Daoy (cell line): ENCODE measurements at regions not wholly inside any gene's neighbourhood (a gene's known extent, or its start where the extent isn't known, plus 50 kb on each side); places are given as distances from the start of the nearest gene placed in this dataset.
"Not testable (repeated sequence)": the region's sequence is repeated elsewhere in the genome, so short reads cannot be mapped to it uniquely, and the experiment has no call there.

Experiments used
- DNase-seq: peaks from one replicate; pipeline ENCODE4 v3.0.0-alpha.2; 2015; ENCODE audit warnings: low read depth

DNA sequence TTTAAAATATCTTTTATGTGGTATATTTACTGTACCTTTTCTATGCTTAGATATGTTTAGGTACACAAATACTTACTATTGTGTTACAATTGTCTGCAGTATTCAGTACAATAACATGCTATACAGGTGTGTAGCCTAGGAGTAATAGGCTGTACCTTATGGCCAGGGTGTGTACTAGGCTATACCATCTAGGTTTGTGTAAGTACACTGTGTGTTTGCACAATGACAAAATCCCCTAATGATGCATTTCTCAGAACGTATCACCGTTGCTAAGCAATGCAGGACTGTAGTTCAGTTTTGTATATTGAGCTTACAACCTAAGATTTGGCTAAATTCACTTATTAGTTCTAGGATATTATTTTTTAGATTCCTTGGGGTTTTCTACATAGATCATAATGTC, 332.3 kb upstream of the HS6ST1 start:
- no peak for DNase-seq

DNA sequence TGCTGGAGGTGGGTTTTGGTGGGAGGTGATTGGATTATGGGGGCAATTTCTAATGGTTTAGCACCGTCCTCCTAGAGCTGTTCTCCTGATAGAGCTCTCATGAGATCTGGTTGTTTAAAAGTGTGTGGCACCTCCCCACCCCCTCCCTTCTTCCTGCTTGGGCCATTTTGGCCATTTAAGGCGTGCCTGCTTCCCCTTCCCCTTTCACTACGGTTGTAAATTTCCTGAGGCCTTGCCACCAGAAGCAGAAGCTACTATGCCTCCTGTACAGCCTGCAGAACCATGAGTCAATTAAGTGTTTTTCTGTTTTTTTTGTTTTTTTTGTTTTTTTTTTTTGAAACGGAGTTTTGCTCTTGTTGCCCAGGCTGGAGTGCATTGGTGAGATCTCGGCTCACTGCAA, 335.7 kb upstream of the HS6ST1 start:
- no peak for DNase-seq

DNA sequence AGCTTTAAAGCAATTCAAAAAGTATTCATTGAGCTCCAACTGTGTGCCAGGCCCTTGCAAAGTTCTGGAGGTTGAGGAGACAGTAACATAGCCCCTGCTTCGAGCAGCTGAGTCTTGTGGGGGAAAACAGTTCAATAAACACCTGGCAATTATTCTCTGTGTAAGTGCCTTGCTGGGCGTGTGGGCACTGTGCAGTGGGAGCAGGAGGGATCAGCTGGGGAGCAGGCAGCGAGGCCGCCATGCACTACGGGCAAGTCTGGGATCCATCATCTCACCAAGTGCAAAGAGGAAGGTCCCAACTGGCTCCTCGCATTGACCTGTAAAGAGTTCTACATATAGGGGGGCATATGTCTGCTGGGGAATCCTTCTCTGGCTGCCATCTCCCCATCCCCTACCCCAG, 342.2 kb upstream of the HS6ST1 start:
- DNase-seq: no peak

DNA sequence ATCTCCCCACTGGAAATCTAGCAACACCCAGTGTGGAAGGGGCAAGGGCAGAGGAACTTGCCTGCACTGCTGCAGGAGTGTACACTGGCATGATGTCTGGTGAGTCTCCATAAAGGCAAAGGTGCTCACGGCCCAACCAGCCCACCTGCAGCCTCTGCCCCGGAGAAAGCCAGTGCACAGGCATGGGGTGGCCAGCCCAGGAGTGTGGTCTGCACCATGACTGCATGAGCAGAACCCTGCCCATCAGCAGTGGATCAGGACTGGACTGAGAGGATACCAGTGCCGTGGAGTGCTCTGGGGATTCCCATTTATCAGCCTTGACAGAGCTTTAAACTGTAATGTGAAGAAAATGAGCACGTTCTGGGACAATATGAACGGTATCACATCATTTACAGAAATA, 342.6 kb upstream of the HS6ST1 start:
- DNase-seq: no peak

DNA sequence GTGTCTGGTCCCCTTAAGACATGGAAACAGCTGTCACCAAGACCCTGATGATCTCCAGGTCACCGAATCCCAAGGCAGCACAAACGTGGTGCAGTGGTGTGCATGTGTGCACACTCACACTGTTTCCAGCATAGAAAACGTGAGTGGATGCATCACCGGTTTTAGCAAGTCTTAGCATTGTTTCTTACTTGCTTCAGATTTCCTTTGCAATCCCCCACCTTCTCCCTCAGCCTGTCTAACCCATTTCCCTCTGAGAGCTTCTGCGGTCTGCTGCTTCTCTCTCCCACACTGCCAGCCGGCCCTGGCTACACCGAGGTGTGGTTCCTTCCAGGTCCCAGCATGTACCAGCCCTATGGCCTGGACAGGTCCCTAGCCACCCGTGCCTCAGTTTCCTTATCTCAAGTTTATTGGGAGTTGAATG, 343.4 kb upstream of the HS6ST1 start:
- no peak for DNase-seq

DNA sequence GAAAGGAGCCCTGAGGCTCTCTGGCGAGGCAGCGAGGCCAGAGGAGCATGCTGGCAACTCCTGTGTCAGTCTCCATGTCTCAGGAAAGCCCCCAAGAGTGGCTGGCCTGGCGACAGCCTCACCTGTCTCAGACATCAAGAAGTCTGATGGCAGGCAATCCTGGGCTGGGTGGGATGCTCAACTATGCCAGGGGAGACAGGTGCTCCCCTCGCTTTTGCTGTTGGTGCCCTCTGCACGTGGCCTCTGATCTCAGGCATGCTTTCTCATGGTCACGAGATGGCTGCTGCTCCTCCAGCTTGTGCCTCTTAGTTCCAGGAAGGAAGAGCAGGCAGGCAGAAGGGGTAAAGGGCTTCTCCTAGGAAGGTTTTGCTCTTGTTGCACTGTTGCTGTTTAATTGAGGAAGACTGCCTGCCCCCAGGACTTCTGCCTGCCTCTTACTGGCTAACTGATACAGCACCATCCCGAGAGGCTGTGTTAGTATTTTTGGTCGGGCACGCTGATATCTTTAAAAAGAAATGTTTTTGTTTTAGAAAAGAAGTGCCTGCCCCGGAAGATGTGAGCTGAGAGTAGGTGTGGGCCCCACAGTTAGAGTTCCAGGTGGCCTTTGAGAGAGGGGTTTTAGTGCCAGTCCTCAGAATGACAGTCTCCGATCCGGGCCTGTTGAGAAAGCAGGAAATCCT, 344.8 kb upstream of the HS6ST1 start:
- no peak for DNase-seq

DNA sequence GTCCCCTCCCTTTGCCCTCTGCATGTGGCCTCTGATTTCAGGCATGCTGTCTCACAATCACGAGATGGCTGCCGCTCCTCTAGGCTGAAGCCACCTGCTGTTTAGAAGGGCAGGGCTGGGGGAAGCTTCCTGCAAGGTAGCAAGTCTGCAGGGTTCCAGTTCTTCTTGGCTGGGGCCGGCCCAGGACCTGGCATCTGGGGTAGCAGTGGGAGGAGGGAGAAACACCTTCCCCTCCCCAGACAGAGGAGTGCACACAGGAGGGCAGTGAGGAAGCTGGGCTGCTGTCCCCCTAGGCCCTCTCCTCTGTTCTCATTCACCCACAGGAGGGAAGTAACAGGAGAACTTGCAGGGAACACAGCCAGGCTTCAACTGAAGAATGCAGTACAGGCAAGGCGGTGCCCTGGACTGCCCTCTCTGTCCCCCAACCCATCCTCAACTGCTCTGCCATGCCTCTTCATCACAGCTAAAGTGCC, 345.9 kb upstream of the HS6ST1 start:
- no peak for DNase-seq

DNA sequence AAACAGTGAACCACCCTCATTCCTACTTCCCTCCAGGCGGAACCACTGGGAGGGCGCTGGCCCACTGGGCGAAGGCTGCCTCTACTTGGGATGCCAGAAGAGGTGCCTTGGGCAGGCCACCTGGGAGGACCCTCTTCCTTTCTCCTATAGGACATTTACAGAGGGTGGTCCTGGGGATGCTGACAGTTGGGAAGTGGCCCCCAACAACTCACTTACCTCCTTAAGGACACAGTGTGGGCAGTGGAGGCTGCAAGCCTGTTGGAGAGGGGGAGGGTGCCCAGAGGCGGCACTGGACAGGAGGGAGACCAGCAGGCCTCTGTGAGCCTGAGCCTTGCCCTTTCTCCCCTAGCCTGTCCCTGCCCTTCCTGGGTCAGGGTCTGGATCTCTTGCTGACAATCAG, 346.4 kb upstream of the HS6ST1 start:
- DNase-seq: no peak

DNA sequence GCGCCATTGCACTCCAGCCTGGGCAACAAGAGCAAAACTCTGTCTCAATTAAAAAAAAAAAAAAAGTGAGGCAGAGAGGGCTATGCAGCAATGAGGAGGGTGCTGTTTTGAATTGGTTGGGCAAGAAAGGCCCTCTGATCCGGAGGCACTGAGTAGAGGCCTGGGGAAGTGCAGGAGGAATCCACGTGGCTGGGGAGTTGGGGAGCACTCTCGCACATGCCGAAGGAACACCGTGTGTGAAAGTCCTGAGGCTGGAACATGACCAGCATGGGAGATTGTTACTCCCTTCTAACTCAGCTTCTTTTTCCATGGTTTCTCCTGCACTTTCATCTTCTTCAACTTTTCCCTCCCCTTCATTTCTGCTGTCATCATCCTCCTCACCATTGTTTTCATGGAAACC, 347.9 kb upstream of the HS6ST1 start:
- DNase-seq: no peak

DNA sequence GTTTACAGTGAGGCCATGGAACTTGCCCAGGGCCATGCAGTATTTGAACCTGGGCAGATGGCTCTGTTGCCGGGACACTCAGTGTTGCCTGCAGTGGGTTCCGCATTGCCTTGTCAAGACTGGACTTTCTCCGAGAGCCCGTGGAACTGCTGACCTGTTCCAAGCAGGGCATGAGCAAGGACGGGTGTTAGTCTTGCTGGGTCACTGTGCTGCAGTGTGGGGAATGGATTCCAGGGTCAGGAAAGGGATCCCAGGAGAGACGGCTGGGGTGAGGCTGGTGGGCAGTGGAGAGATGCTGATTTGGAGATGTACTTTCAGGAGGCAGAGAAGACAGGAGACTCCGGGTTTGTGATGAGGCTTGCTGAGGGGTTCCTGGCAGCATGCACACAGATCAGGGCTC, 348.7 kb upstream of the HS6ST1 start:
- DNase-seq: no peak

DNA sequence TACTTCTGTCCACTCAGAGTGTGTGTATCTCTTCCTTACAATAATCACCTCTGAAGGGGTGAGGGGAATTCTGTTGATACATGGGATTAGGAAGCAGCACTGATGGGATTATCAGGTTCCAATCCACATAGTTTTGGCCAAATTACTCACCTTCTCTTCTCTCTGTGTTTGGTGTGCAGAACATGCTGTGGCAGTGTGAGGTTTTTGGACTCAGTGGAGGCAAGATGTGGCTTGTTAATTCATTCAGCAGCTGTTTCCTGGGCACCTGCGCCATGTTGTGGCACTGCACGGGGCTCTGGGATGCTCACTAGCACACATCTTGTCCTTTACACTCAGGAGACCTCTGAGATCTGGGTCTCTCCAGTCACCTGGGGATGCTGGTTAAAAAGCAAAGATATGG, 350.3 kb upstream of the HS6ST1 start:
- DNase-seq: no peak

DNA sequence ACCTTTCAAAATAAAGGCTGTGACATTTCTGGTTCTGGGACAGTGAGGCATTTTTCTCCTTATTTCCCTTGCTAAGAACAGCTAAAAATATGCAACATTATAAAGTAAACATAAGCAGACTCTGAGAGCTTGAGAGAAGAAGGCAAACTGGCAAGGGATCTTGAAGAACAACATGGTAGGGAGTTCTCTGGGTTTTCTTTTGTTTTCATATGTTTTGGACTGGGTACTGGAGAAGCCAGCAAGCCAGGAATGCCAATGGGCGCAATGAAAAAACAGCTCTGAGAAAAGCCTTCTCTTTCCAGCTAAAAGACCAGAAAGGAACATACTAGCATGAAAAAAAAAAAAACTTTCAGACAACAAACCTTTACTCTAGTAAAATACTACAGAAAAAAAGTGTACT, 351.4 kb upstream of the HS6ST1 start:
- no peak for DNase-seq

DNA sequence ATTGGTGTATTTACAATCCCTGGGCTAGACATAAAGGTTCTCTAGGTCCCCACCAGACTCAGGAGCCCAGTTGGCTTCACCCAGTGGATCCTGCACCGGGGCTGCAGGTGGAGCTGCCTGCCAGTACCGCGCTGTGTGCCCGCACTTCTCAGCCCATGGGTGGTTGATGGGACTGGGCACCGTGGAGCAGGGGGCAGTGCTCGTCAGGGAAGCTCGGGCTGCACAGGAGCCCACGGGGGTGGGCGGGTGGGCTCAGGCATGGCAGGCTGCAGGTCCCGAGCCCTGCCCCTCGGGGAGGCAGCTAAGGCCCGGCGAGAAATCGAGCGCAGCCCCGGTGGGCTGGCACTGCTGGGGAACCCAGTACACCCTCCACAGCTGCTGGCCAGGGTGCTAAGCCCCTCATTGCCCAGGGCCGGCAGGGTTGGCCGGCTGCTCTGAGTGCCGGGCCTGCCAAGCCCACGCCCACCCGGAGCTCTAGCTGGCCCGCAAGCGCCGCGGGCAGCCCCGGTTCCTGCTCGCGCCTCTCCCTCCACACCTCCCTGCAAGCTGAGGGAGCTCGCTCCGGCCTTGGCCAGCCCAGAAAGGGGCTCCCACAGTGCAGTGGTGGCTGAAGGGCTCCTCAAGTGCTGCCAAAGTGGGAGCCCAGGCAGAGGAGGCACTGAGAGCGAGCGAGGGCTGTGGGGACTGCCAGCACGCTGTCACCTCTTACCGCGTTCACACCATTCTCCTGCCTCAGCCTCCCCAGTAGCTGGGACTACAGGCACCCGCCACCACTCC, 353.5 kb upstream of the HS6ST1 start:
- not testable (repeated sequence) for DNase-seq

DNA sequence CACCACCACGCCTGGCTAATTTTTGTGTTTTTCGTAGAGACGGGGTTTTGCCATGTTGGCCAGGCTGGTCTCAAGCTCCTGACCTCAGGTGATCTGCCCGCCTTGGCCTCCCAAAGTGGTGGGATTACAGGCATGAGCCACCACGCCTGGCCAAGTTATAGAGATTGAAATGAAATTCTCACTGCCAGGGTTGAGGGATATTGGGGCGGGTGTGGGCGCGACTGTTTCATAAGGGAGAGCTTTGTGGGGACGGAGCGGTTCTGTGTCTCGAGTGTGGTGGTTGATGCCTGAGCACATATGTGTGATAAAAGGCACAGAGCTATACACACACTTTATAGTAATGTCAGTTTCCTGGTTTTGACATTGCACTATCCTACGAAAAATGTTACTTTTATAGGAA, 361.0 kb upstream of the HS6ST1 start:
- not testable (repeated sequence) for DNase-seq

DNA sequence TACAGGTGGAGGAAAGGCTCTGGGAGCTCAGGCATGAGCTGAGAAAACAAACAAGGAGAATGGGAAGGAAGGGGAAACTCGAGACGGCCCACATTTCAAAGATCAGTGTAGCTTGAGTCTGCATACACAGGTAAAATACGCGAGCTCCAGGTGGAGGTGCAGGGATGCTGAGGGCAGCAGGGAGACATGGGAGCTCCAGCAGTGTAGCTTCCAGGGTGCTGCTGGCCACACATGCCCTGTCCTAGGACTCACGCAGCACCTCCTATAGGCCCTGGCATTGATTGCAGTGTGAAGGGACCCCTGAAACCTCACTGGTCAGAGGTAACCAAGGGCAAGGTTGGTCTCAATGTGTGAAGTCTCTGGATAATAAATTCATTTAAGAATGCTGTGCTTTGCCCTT, 362.8 kb upstream of the HS6ST1 start:
- DNase-seq: no peak

DNA sequence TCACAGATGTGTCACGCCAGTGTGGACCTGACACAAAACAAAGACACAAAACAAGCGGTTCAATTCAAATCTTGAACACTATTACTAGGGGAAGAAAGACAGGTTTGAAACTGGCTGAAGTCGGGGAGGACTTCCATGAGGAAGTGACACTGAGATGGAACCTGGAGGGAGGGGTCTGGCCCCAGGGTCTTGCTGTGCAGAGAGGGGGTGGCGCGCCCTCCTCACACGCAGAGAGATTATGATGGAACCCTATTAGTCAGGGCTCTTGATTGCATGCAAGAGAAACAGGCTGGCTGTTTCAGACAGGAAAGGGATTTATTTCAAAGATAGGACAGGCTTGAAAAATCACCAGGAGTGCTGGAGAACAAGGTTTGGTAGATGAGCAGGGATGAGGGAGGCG, 363.6 kb upstream of the HS6ST1 start:
- no peak for DNase-seq

DNA sequence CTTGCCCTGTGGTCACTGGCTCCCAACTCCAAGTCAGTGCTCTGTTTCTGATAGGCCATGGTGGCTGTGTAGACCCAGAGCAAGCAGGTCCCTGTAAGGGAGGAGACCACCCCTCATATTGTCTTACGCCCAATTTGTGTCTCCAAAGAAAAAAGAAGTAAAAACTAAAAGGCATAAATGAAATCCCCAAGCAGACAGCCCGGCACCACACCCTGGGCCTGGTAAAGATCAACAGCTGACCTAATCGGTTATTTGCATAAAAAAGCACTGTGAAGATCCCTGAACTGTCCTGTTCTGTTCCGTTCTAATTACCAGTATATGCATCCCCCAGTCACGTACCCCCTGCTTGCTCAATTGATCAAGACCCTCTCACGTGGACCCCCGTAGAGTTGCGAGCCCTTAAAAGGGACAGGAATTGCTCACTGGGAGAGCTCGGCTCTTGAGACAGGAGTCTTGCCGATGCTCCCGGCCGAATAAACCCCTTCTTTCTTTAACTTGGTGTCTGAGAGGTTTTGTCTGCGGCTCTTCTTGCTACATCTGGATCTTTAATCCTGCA, 364.1 kb upstream of the HS6ST1 start:
- DNase-seq: no peak

DNA sequence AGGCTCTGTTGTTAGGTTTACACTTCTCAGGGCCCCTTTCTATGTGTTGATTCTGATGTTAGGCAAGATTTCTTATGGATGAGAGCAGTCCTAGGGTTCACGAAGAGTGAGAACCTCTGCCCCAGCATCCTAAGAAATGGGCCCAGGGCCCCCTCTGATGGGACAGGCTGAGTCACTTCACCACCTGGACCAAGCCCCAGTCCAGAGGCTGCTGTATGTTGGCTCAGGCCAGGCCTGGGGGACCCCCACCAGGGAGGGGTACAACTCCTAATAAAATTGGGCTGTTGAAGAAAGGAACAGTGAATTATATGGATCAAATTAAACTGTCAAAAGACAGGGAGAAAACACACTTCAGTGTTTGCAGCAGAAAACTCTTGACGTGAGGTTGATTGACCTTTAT, 365.9 kb upstream of the HS6ST1 start:
- DNase-seq: no peak

DNA sequence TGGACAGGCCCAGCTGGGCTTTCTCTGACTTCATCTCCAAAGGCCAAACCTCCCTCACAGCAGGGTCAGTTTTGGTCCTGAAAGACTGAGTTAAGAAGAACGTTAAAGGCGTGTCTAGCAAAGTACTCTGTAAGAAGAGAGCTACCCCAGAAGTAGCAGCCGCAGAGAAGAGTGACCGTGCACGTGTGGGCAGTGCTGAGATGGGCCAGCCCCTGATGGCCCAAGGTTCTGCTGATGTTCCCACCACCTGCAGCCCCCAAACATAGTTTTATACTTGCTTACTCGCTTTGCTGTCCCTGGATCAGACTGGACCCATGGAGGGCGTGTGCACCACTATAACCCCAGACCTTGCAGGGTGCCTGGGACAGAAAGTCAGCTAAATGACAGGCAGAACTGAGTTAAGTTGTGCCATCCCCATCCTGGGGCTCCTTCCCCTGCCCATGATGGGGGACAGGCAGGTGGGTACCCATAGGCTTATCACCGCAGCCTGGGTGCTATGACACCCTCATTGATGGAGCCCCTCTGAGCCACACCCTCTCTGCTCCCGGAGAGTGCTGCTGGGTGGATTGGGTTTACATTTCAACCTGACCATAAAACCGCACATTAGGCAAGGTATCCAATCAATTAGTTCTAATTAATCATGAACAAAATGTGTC, 367.3 kb upstream of the HS6ST1 start:
- DNase-seq: no peak

DNA sequence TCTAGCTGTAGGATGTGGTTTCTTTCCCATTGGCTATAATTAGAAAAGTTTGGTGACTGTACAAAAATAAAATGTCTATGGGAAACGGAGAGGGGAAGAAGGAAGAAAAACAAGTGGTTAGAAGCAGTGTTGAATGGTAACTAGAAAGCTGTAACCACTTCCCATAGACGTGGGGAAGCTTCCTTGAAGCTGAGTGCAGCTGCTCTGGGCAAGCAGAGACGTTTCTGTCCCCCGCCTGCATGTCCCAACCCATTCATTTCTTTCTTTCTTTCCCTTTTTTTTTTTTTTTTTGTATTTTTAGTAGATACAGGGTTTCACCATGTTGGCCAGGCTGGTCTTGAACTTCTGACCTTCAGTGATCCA, 367.8 kb upstream of the HS6ST1 start:
- DNase-seq: no peak

DNA sequence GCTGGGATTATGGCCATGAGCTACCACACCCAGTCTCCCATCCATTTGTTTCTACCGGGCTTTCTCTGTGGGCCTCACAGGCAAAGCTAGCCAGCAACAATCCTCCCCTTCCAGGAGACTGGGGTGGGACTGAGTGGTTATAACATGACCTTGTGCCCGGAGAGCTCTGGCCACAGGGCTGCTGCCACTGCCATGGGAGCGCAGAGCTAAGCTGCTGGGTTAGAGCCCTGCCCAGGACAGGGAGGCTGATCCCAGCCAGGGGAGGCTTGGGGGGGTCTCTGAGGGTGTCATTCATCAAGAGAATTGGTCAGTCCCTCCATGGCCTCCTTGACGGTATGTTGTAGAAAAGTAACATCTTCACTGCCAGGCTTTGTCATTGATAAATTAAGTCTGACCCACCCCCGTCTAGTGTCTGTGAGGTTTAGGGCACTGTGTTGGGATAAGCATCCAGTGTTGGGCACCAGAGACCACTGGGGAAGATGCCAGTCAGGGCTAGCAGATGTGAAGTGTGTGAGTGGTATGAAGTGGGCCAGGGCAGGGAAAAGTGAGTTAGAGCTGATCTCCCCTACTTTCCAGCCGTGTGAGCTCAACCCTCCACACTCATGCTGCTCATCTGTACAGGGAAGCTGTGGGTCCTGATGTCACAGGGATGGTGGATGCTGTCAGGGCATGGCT, 368.4 kb upstream of the HS6ST1 start:
- no peak for DNase-seq

DNA sequence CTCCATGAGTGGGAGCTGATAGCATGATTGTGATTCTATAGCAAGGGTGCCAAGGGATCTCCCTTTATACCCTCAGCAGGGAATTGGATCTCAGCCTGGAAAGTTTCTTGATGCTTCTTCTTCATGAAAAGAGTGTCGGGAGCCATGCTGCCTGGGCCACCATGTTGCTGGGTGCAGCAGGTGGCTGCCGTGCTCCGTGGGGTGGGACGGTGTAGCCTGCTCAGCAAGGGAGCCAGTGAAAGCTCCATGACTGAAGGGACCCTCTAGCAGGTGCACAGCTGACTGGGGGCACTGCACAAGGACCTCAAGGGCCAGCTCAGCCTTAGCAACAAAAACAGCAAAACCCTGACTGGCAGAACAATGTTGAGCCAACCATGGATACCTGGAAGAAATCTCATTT, 368.9 kb upstream of the HS6ST1 start:
- no peak for DNase-seq
